ENCODE measurements at regions not wholly inside any gene's neighbourhood (a gene's known extent, or its start where the extent isn't known, plus 50 kb on each side); places are given as distances from the start of the nearest gene placed in this dataset.

GRCh38 chr3:74916696-74917095 is 302.2 kb upstream of the CNTN3 start:
- no peak for TF ChIP-seq CTCF (IDR thresholded peaks at IDR 0.05)
- TF ChIP-seq EP300 (IDR thresholded peaks at IDR 0.05; ENCODE audit: borderline replicate concordance in 1 of 2, low read depth in 1 of 2, low read length in 1 of 2) = no peak
- no peak for TF ChIP-seq TAF1 (IDR thresholded peaks at IDR 0.05; ENCODE audit: borderline replicate concordance, low read depth, low read length)
- TF ChIP-seq YY1 (IDR thresholded peaks at IDR 0.05; ENCODE audit: low read depth) = no peak

Measured in SK-N-SH (cell line).